HepG2 (cell line): ENCODE measurements at regions not wholly inside any gene's neighbourhood (a gene's known extent, or its start where the extent isn't known, plus 50 kb on each side); places are given as distances from the start of the nearest gene placed in this dataset.

ENCODE experiments used
- BHLHE40 ChIP-seq: IDR thresholded peaks from 2 replicates; pipeline ENCODE4 v1.6.1; 2011; ENCODE audit warnings: low read length, improper control_type of control experiment
- CTCF ChIP-seq: sonication (generic); formaldehyde crosslinking; IDR thresholded peaks from 2 replicates; pipeline ENCODE4 v1.5.0; 2020; ENCODE audit warnings: mild to moderate bottlenecking, missing genetic modification reagents, moderate library complexity
- E2F1 ChIP-seq: sonication (generic); formaldehyde crosslinking; IDR thresholded peaks from 2 replicates; pipeline ENCODE4 v1.5.0; 2020; ENCODE audit warnings: missing genetic modification reagents
- MXI1 ChIP-seq: IDR thresholded peaks from 3 replicates; pipeline ENCODE4 v1.6.1; 2012; ENCODE audit warnings: low read depth, low read length, inconsistent platforms, borderline replicate concordance
- POLR2A ChIP-seq, 2 experiments: IDR thresholded peaks; 2 replicates each; pipeline ENCODE4 v1.6.1; 2011; ENCODE audit warnings: low read depth in 2 of 2, low read length in 2 of 2, mild to moderate bottlenecking in 1 of 2, moderate library complexity in 1 of 2; ENCODE audit not compliant: insufficient read depth in 1 of 2
- POLR2AphosphoS5 ChIP-seq: IDR thresholded peaks from 2 replicates; pipeline ENCODE4 v1.6.1; 2012; ENCODE audit warnings: low read depth, low read length
- TCF12 ChIP-seq, 2 experiments: fragments of 450-650 bp in 1 of 2; sonication (generic) in 1 of 2; formaldehyde crosslinking in 1 of 2; IDR thresholded peaks; 2 replicates each; pipeline versions ENCODE4 v1.6.1 to v1.8.0; 2017 to 2022; ENCODE audit warnings: antibody characterized with exemption in 1 of 2, mild to moderate bottlenecking in 1 of 2, missing genetic modification reagents in 1 of 2, moderate library complexity in 1 of 2

GRCh38 chr6:134472046-134472445 is 154.1 kb upstream of the SGK1 start:
- TF ChIP-seq CTCF (CRISPR knock-in tag) (no peak), TCF12 (IDR thresholded peaks at IDR 0.05) (no peak), TCF12 (CRISPR knock-in tag; IDR thresholded peaks at IDR 0.05) (no peak), POLR2A (IDR thresholded peaks at IDR 0.05; ENCODE audit: insufficient read depth in 1 of 2, low read depth in 2 of 2, low read length in 2 of 2) (no peak), MXI1 (no peak), E2F1 (CRISPR knock-in tag) (no peak), BHLHE40 (no peak), POLR2AphosphoS5 (no peak)
